SK-N-MC (cell line): ENCODE measurements at regions not wholly inside any gene's neighbourhood (a gene's known extent, or its start where the extent isn't known, plus 50 kb on each side); places are given as distances from the start of the nearest gene placed in this dataset.

Source experiments
- EZH2 ChIP-seq: fragments of 200-600 bp; sonication (generic); IDR thresholded peaks from one replicate; pipeline ENCODE4 v1.6.1; 2017; ENCODE audit warnings: antibody characterized with exemption
- FOXP2 ChIP-seq: optimal IDR thresholded peaks from 2 replicates; pipeline ENCODE3; 2011; ENCODE audit warnings: mild to moderate bottlenecking, moderate library complexity; ENCODE audit not compliant: insufficient read depth; ENCODE audit errors: extremely low read length, control extremely low read depth
- POLR2AphosphoS5 ChIP-seq: IDR thresholded peaks from 2 replicates; pipeline ENCODE4 v1.6.1; 2012; ENCODE audit warnings: mild to moderate bottlenecking, low read depth, low read length, borderline replicate concordance

DNA sequence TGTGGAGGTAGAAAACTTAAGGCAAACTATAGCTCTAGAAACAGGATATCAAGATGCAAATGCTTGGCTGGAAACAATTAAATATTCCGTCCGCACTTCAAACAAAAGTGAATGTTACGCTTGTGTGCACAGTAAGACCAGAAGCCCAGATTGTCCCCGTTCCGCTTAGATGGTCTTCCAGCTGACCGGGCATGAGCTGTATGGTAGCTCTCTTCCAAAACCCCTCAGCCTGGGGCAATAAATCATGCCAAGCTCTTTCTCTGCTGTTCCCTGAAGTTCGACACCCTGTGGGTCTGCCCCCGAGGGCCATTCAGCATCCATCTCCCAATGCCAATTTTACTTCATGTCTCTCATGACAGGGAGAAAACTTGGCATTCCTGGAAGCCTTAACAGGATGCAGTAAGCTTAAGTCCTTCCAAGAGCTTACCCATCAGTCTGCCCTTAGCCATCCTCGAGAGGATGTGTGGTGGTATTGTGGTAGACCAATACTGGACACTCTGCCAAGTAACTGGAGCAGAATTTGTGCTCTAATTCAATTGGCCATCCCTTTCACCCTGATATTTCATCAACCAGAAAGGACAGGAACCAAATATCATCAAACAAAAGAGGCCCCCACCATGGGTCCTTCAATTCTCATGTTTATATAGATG, 70.7 kb upstream of the RANBP6 start:
- TF ChIP-seq EZH2 (no peak), POLR2AphosphoS5 (no peak), FOXP2 (no peak)
